VCaP (cell line): ENCODE measurements at regions not wholly inside any gene's neighbourhood (a gene's known extent, or its start where the extent isn't known, plus 50 kb on each side); places are given as distances from the start of the nearest gene placed in this dataset.

ENCODE experiments used
- H3K27ac ChIP-seq: fragments of 450-650 bp; 2 replicates; pipeline ENCODE4 v1.5.1; 2017
- CTCF ChIP-seq: fragments of 450-650 bp; conservative IDR thresholded peaks from 2 replicates; pipeline ENCODE4 v1.5.1; 2017; ENCODE audit warnings: mild to moderate bottlenecking, moderate library complexity

DNA sequence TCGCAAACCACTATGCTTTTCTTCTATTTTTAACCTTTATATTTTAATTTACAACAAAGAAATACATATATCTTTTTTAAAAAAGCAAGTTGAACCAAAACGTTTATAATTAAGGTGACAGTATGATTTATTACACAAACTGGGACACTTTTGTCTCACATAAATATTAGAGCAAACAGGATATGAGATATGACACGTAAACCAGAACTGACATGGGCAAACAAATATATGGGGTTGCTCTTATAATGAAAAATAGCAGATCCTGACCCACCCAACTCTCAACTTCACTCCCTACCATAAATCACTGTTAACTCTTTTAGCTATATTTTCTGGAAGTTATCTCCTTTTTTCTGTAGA lies 177.0 kb upstream of the EDNRA start:
- TF ChIP-seq CTCF = no peak
- H3K27ac ChIP-seq = no peak overlapping the region

GRCh38 chr4:147307896-147308674 lies 172.8 kb upstream of the EDNRA start:
- H3K27ac ChIP-seq = no peak overlapping the region
- TF ChIP-seq CTCF = no peak

DNA sequence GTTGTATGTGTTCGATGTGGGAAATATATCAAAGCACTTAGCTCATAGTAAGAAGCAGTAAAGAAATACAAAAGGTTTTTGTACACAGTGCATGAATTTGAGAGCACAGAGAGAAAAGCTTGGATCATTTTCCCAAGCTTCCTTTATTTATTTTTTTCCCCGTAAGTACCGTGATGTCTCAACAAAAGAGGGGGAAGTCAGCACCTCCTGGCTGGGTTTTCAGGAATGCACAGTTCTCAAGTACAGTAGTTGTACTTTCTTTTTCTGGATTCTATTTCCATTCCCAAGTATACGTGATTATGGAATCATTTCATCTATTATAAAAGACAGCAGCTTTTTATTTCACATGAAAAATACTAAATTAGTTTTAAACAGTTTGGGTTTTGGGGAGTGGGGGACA lies 171.5 kb upstream of the EDNRA start:
- no peak for TF ChIP-seq CTCF
- no peak overlapping the region for H3K27ac ChIP-seq

DNA sequence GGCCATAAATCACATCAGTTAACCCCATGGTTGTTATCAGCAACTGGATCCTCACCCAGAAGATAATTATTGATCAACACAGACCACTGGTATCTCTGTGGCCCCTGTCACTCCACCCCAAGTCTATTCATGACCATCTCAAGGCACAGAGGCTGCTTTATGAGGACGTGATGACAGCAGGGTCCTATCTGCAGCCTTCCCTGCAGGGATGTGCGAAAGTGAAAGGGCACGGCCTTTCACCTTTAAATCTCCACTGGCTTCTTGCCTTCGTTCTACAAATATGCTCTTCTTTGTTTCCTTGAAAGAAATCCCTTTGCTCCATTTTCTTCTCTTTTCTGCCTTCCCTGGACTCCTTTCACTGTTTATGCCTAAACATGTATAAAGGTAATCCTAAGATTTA lies 170.6 kb upstream of the EDNRA start:
- TF ChIP-seq CTCF = no peak
- H3K27ac ChIP-seq = no peak overlapping the region

DNA sequence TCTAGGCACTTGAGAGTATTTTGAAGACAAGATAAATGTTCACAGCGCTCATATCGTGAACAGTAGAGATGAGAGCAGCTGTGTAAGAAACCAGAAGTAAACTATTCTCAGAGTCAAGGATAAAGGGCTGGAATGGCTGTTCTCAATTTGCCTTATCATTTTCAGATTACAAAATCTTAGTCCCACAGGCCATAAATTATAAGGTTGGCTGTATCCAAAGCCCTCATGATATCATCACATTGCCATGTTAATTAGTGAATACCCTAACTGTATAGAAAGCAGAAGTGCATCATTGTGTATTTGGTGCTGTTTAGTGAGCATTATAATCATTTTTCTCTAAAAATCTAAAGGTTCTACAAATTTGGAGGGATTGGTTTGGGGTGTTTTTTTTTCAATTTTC lies 168.9 kb upstream of the EDNRA start:
- peak overlapping the region; percentile 39 for H3K27ac ChIP-seq
- no peak for TF ChIP-seq CTCF

- no peak for TF ChIP-seq CTCF
- H3K27ac ChIP-seq = peak overlapping the region; percentile 39
These were observed 168.4 kb upstream of the EDNRA start for GRCh38 chr4:147312376-147313046.

GRCh38 chr4:147313108-147313507 lies 167.8 kb upstream of the EDNRA start:
- TF ChIP-seq CTCF = no peak

More at GRCh38 chr4:147313108-147313507, 167.8 kb upstream of the EDNRA start:
- peak overlapping the region; percentile 39 for H3K27ac ChIP-seq
